Breast epithelium (tissue), 3 donors: ENCODE measurements at regions not wholly inside any gene's neighbourhood (a gene's known extent, or its start where the extent isn't known, plus 50 kb on each side); places are given as distances from the start of the nearest gene placed in this dataset.

Experiments used
- POLR2A ChIP-seq: fragments of 450-650 bp; IDR thresholded peaks from one replicate; pipeline ENCODE4 v1.6.1; 2016; ENCODE audit warnings: antibody characterized with exemption, mild to moderate bottlenecking, moderate library complexity
- POLR2AphosphoS5 ChIP-seq, 3 donors: sonication (generic); formaldehyde crosslinking; IDR thresholded peaks; one replicate each; pipeline ENCODE4 v1.6.1; 2017; ENCODE audit warnings: antibody characterized with exemption in 3 of 3

DNA sequence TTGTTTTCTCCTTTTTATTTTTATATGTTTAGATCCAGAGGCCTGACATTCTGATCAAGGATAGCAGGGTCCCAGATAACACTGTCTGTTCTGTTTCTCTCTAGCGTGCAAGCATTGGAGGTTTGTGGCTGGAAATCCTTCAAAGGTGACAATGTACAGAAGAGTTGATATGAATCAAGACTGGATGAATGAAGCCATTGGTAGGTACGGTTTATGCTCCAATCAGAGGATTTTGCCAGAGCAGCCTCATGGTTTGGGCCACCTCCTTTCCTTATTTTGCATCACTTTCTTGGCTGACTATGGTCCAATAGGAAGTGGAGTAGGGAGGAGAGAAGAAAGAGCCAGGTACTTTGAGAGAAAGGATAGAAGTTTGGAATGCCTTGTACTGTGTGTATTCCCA is 484.8 kb upstream of the JAG1 start:
- no peak for TF ChIP-seq POLR2AphosphoS5 (IDR thresholded peaks at IDR 0.05)
- TF ChIP-seq POLR2A: no peak
